ENCODE measurements at regions not wholly inside any gene's neighbourhood (a gene's known extent, or its start where the extent isn't known, plus 50 kb on each side); places are given as distances from the start of the nearest gene placed in this dataset.

GRCh38 chr16:64051824-64052223 lies 1070.0 kb downstream of the CDH11 start:
- H3K27ac ChIP-seq (ENCODE audit: low read length): no peak overlapping the region
- peaks cover 6% of the 10 kb centered on the region for H3K9me3 ChIP-seq (ENCODE audit: control insufficient read depth, low read depth, low read length)
- H3K4me1 ChIP-seq (ENCODE audit: control insufficient read depth, insufficient read depth, low read length): no peaks in the 10 kb centered on the region
- H3K27me3 ChIP-seq (ENCODE audit: control insufficient read depth, insufficient read depth, low read length): no peaks in the 10 kb centered on the region
- DNase-seq: no peak
- no peak overlapping the region for H3K4me3 ChIP-seq (ENCODE audit: low read length)
- H3K36me3 ChIP-seq (ENCODE audit: control insufficient read depth, insufficient read depth, low read length): no peaks in the 10 kb centered on the region

DNA sequence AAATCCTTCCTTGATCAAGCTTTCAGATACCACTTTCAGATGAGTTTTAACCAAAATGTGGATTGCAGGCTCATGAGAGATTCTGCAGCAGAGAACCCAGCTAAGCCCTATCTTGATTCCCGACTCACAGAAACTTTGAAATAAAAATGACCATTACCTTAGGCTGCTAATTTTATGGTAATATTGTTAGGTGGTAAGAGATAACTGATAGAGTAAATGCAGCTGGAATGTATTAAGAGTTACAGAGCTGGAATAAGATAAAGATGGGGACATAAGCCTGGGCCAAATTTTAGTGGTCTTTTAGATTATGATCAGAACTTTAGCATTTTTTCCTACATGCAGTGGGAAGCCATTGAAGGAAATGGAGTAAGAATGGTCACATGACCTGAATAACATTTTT lies 1074.0 kb downstream of the CDH11 start:
- no peak for DNase-seq
- no peaks in the 10 kb centered on the region for H3K36me3 ChIP-seq (ENCODE audit: control insufficient read depth, insufficient read depth, low read length)
- no peak overlapping the region for H3K4me3 ChIP-seq (ENCODE audit: low read length)
- H3K9me3 ChIP-seq (ENCODE audit: control insufficient read depth, low read depth, low read length): peaks cover 3% of the 10 kb centered on the region
- no CpG with 5 or more reads among the region's 1 CpG for WGBS (ENCODE audit: insufficient coverage, low lambda C conversion rate)
- no peaks in the 10 kb centered on the region for H3K27me3 ChIP-seq (ENCODE audit: control insufficient read depth, insufficient read depth, low read length)
- no peak overlapping the region for H3K27ac ChIP-seq (ENCODE audit: low read length)
- H3K4me1 ChIP-seq (ENCODE audit: control insufficient read depth, insufficient read depth, low read length): no peaks in the 10 kb centered on the region

DNA sequence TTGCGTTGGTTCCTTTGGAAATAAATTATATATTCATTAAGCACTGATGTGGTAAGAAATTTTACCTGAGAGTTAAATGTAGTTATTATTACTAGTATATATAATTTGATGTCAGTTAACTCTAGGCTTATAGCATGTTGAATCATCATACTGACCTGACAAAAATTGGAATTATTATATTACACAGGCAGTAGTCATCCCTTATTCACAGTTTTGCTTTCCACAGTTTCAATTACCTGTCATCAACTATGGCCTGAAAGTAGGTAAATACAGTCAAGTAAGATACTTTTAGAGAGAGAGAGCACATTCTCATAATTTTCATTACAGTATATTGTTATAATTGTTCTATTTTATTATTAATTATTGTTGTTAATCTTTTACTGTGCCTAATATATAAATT lies 1074.7 kb downstream of the CDH11 start:
- no peak overlapping the region for H3K27ac ChIP-seq (ENCODE audit: low read length)
- H3K27me3 ChIP-seq (ENCODE audit: control insufficient read depth, insufficient read depth, low read length): no peaks in the 10 kb centered on the region
- WGBS (ENCODE audit: insufficient coverage, low lambda C conversion rate): no CpG with 5 or more reads among the region's 1 CpG
- no peaks in the 10 kb centered on the region for H3K9me3 ChIP-seq (ENCODE audit: control insufficient read depth, low read depth, low read length)
- H3K4me1 ChIP-seq (ENCODE audit: control insufficient read depth, insufficient read depth, low read length): no peaks in the 10 kb centered on the region
- DNase-seq: no peak
- H3K36me3 ChIP-seq (ENCODE audit: control insufficient read depth, insufficient read depth, low read length): no peaks in the 10 kb centered on the region
- H3K4me3 ChIP-seq (ENCODE audit: low read length): no peak overlapping the region

DNA sequence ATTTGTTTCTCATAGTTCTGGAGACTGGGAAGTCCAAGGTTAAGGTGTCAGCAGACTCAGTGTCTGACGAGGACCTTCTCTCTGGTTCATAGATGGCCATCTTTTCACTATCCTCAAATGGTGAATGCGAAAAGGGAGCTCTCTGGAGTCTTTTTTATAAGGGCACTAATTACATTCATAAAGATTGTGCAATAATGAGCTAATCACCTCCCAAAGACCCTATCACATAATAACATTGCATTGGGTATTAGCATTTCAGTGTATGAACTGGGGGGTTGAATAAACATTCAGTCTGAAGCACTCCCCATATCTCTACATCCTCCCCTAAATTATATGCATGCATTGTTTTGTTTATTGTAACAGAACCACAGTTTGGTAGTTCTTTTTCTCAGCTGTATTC lies 1086.5 kb downstream of the CDH11 start:
- no peak for DNase-seq
- Histone ChIP-seq H3K4me1 (ENCODE audit: control insufficient read depth, insufficient read depth, low read length) (no peaks in the 10 kb centered on the region), H3K27ac (ENCODE audit: low read length) (no peak overlapping the region), H3K9me3 (ENCODE audit: control insufficient read depth, low read depth, low read length) (no peaks in the 10 kb centered on the region), H3K36me3 (ENCODE audit: control insufficient read depth, insufficient read depth, low read length) (no peaks in the 10 kb centered on the region), H3K27me3 (ENCODE audit: control insufficient read depth, insufficient read depth, low read length) (no peaks in the 10 kb centered on the region), H3K4me3 (ENCODE audit: low read length) (no peak overlapping the region)
- no CpG with 5 or more reads among the region's 2 CpGs for WGBS (ENCODE audit: insufficient coverage, low lambda C conversion rate)

GRCh38 chr16:64019339-64019738 lies 1102.5 kb downstream of the CDH11 start:
- no peaks in the 10 kb centered on the region for H3K27me3 ChIP-seq (ENCODE audit: control insufficient read depth, insufficient read depth, low read length)
- WGBS (ENCODE audit: insufficient coverage, low lambda C conversion rate): 100% methylated on average over 1 of the region's 3 CpGs
- H3K4me3 ChIP-seq (ENCODE audit: low read length): no peak overlapping the region
- H3K9me3 ChIP-seq (ENCODE audit: control insufficient read depth, low read depth, low read length): no peaks in the 10 kb centered on the region
- H3K4me1 ChIP-seq (ENCODE audit: control insufficient read depth, insufficient read depth, low read length): no peaks in the 10 kb centered on the region
- H3K27ac ChIP-seq (ENCODE audit: low read length): no peak overlapping the region
- DNase-seq: no peak
- no peaks in the 10 kb centered on the region for H3K36me3 ChIP-seq (ENCODE audit: control insufficient read depth, insufficient read depth, low read length)

DNA sequence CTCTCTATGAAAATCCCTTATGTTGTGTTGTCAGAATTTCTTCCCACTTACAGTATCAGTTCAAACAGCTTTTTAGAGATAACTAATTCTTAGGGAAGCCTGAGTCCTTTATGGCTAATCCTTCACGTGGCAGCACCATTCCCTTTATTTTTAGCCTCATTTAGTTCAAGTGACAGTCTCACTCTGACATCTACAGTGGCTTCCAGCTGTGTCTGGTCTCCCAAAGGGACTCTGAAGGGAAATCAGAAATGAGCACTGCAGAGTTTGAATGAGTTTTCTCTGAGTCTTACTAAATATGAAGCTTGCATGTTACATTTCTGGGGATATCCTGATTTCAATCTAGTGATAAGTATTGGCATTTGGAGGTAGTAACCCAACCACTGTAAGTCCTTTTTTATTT lies 1104.1 kb downstream of the CDH11 start:
- no peaks in the 10 kb centered on the region for H3K36me3 ChIP-seq (ENCODE audit: control insufficient read depth, insufficient read depth, low read length)
- H3K27ac ChIP-seq (ENCODE audit: low read length): no peak overlapping the region
- no peaks in the 10 kb centered on the region for H3K4me1 ChIP-seq (ENCODE audit: control insufficient read depth, insufficient read depth, low read length)
- no peaks in the 10 kb centered on the region for H3K27me3 ChIP-seq (ENCODE audit: control insufficient read depth, insufficient read depth, low read length)
- no peak for DNase-seq
- H3K9me3 ChIP-seq (ENCODE audit: control insufficient read depth, low read depth, low read length): no peaks in the 10 kb centered on the region
- H3K4me3 ChIP-seq (ENCODE audit: low read length): no peak overlapping the region
- 0% methylated on average over 1 of the region's 1 CpG for WGBS (ENCODE audit: insufficient coverage, low lambda C conversion rate)

DNA sequence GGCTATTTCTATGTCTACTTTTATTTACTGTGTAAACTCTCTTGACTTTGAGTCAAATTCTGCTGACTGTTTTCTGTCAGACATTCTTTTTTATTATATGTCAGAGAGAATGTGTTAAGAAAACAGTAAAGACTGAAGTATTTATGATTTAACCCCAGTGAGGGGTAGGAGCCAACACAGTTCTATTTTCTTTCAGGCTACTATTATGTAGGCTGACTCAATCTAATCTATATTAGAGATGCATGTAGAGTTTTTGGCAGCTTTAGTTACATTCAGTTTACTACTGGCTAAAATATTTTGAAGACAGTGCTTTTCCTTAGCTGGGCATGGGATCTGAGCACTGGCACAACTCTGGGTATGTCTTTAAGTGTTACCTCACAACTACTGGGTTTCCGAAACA lies 1108.0 kb downstream of the CDH11 start:
- WGBS (ENCODE audit: insufficient coverage, low lambda C conversion rate): 88% methylated on average over 1 of the region's 1 CpG

GRCh38 chr16:64012166-64012565 lies 1109.7 kb downstream of the CDH11 start:
- Histone ChIP-seq H3K27ac (ENCODE audit: low read length) (no peak overlapping the region), H3K9me3 (ENCODE audit: control insufficient read depth, low read depth, low read length) (no peaks in the 10 kb centered on the region), H3K27me3 (ENCODE audit: control insufficient read depth, insufficient read depth, low read length) (no peaks in the 10 kb centered on the region), H3K4me3 (ENCODE audit: low read length) (no peak overlapping the region), H3K4me1 (ENCODE audit: control insufficient read depth, insufficient read depth, low read length) (no peaks in the 10 kb centered on the region), H3K36me3 (ENCODE audit: control insufficient read depth, insufficient read depth, low read length) (no peaks in the 10 kb centered on the region)
- DNase-seq: no peak
- 100% methylated on average over 1 of the region's 2 CpGs for WGBS (ENCODE audit: insufficient coverage, low lambda C conversion rate)

More for the DNA sequence above, 1108.0 kb downstream of the CDH11 start:
- H3K9me3 ChIP-seq (ENCODE audit: control insufficient read depth, low read depth, low read length): no peaks in the 10 kb centered on the region
- H3K27me3 ChIP-seq (ENCODE audit: control insufficient read depth, insufficient read depth, low read length): no peaks in the 10 kb centered on the region
- no peak overlapping the region for H3K4me3 ChIP-seq (ENCODE audit: low read length)
- no peaks in the 10 kb centered on the region for H3K4me1 ChIP-seq (ENCODE audit: control insufficient read depth, insufficient read depth, low read length)
- no peaks in the 10 kb centered on the region for H3K36me3 ChIP-seq (ENCODE audit: control insufficient read depth, insufficient read depth, low read length)
- H3K27ac ChIP-seq (ENCODE audit: low read length): no peak overlapping the region
- no peak for DNase-seq

- Histone ChIP-seq H3K9me3 (ENCODE audit: control insufficient read depth, low read depth, low read length) (no peaks in the 10 kb centered on the region), H3K4me1 (ENCODE audit: control insufficient read depth, insufficient read depth, low read length) (no peaks in the 10 kb centered on the region), H3K4me3 (ENCODE audit: low read length) (no peak overlapping the region), H3K27me3 (ENCODE audit: control insufficient read depth, insufficient read depth, low read length) (no peaks in the 10 kb centered on the region), H3K36me3 (ENCODE audit: control insufficient read depth, insufficient read depth, low read length) (no peaks in the 10 kb centered on the region), H3K27ac (ENCODE audit: low read length) (no peak overlapping the region)
- DNase-seq: no peak
- WGBS (ENCODE audit: insufficient coverage, low lambda C conversion rate): no CpG with 5 or more reads among the region's 2 CpGs
Observed at GRCh38 chr16:64011650-64012049, 1110.2 kb downstream of the CDH11 start.

GRCh38 chr16:64008131-64008530 lies 1113.7 kb downstream of the CDH11 start:
- Histone ChIP-seq H3K27me3 (ENCODE audit: control insufficient read depth, insufficient read depth, low read length) (no peaks in the 10 kb centered on the region), H3K9me3 (ENCODE audit: control insufficient read depth, low read depth, low read length) (no peaks in the 10 kb centered on the region), H3K27ac (ENCODE audit: low read length) (no peak overlapping the region), H3K4me1 (ENCODE audit: control insufficient read depth, insufficient read depth, low read length) (no peaks in the 10 kb centered on the region), H3K4me3 (ENCODE audit: low read length) (no peak overlapping the region), H3K36me3 (ENCODE audit: control insufficient read depth, insufficient read depth, low read length) (no peaks in the 10 kb centered on the region)
- 100% methylated on average over 1 of the region's 2 CpGs for WGBS (ENCODE audit: insufficient coverage, low lambda C conversion rate)
- no peak for DNase-seq

- no CpG with 5 or more reads among the region's 1 CpG for WGBS (ENCODE audit: insufficient coverage, low lambda C conversion rate)
Observed at GRCh38 chr16:64004116-64004515, 1117.7 kb downstream of the CDH11 start.

More at GRCh38 chr16:64004116-64004515, 1117.7 kb downstream of the CDH11 start:
- no peak for DNase-seq
- Histone ChIP-seq H3K4me1 (ENCODE audit: control insufficient read depth, insufficient read depth, low read length) (no peaks in the 10 kb centered on the region), H3K9me3 (ENCODE audit: control insufficient read depth, low read depth, low read length) (no peaks in the 10 kb centered on the region), H3K27ac (ENCODE audit: low read length) (no peak overlapping the region), H3K4me3 (ENCODE audit: low read length) (no peak overlapping the region), H3K27me3 (ENCODE audit: control insufficient read depth, insufficient read depth, low read length) (no peaks in the 10 kb centered on the region), H3K36me3 (ENCODE audit: control insufficient read depth, insufficient read depth, low read length) (no peaks in the 10 kb centered on the region)
